Vagina (tissue), 2 donors: ENCODE measurements at regions not wholly inside any gene's neighbourhood (a gene's known extent, or its start where the extent isn't known, plus 50 kb on each side); places are given as distances from the start of the nearest gene placed in this dataset.

Source experiments
- CTCF ChIP-seq, 3 experiments: fragments of 450-650 bp in 2 of 3; fragments of 200-600 bp in 1 of 3; sonication (generic) in 1 of 3; IDR thresholded peaks; one replicate each; pipeline ENCODE4 v1.5.1; 2017 to 2019; ENCODE audit warnings: antibody characterized with exemption in 3 of 3, mild to moderate bottlenecking in 2 of 3, moderate library complexity in 2 of 3
- POLR2AphosphoS5 ChIP-seq, 2 donors: sonication (generic); formaldehyde crosslinking; IDR thresholded peaks; one replicate each; pipeline ENCODE4 v1.9.0; 2017; ENCODE audit warnings: antibody characterized with exemption in 2 of 2, mild to moderate bottlenecking in 2 of 2, low read depth in 1 of 2; ENCODE audit not compliant: insufficient read depth in 1 of 2

GRCh38 chr1:193580419-193580818 is 394.0 kb upstream of the B3GALT2 start:
- TF ChIP-seq CTCF (IDR thresholded peaks at IDR 0.05), result no peak
- no peak for TF ChIP-seq POLR2AphosphoS5 (IDR thresholded peaks at IDR 0.05; ENCODE audit: insufficient read depth in 1 of 2, low read depth in 1 of 2)
